ENCODE measurements at regions not wholly inside any gene's neighbourhood (a gene's known extent, or its start where the extent isn't known, plus 50 kb on each side); places are given as distances from the start of the nearest gene placed in this dataset.

- no peak for TF ChIP-seq POLR2A (IDR thresholded peaks at IDR 0.05)
- no peak for TF ChIP-seq CTCF (IDR thresholded peaks at IDR 0.05)
These were observed 118.8 kb upstream of the LYZL2 start for GRCh38 chr10:30748152-30748973.
